ENCODE measurements at regions not wholly inside any gene's neighbourhood (a gene's known extent, or its start where the extent isn't known, plus 50 kb on each side); places are given as distances from the start of the nearest gene placed in this dataset.

- WGBS (ENCODE audit: low lambda C conversion rate, missing lambda C conversion rate): 84% methylated on average over 3 of the region's 3 CpGs
- H3K27ac ChIP-seq: no peak overlapping the region
- H3K27me3 ChIP-seq: peaks cover 28% of the 10 kb centered on the region
- no peak for TF ChIP-seq CTCF (IDR thresholded peaks at IDR 0.05; ENCODE audit: poor library complexity)
- H4K20me1 ChIP-seq (ENCODE audit: insufficient read depth, poor library complexity, severe bottlenecking): no peaks in the 10 kb centered on the region
- no peaks in the 10 kb centered on the region for H3K9me2 ChIP-seq (replicated peaks; ENCODE audit: insufficient read depth)
- no peak overlapping the region for H3K4me3 ChIP-seq
- H3K79me2 ChIP-seq: no peaks in the 10 kb centered on the region
- no peak overlapping the region for H2AFZ ChIP-seq
- no peak for DNase-seq (ENCODE audit: low spot score)
- no peaks in the 10 kb centered on the region for H3K9me3 ChIP-seq (ENCODE audit: low read depth)
- no peak overlapping the region for H3K4me2 ChIP-seq
- no peaks in the 10 kb centered on the region for H3K36me3 ChIP-seq (replicated peaks; ENCODE audit: insufficient read depth, low read depth)
- H3K4me1 ChIP-seq (ENCODE audit: insufficient read depth): no peaks in the 10 kb centered on the region
These were observed 189.2 kb downstream of the TBXT start for GRCh38 chr6:165978476-165978875.

- Histone ChIP-seq H3K36me3 (replicated peaks; ENCODE audit: insufficient read depth, low read depth) (no peaks in the 10 kb centered on the region), H3K9me3 (ENCODE audit: low read depth) (no peaks in the 10 kb centered on the region), H3K27me3 (peaks cover 17% of the 10 kb centered on the region), H3K27ac (no peak overlapping the region), H3K4me2 (no peak overlapping the region), H3K79me2 (no peaks in the 10 kb centered on the region), H4K20me1 (ENCODE audit: insufficient read depth, poor library complexity, severe bottlenecking) (no peaks in the 10 kb centered on the region), H2AFZ (no peak overlapping the region), H3K4me3 (no peak overlapping the region), H3K4me1 (ENCODE audit: insufficient read depth) (no peaks in the 10 kb centered on the region), H3K9me2 (replicated peaks; ENCODE audit: insufficient read depth) (no peaks in the 10 kb centered on the region)
- 60% methylated on average over 7 of the region's 7 CpGs for WGBS (ENCODE audit: low lambda C conversion rate, missing lambda C conversion rate)
- no peak for DNase-seq (ENCODE audit: low spot score)
- TF ChIP-seq EZH2phosphoT487 (IDR thresholded peaks at IDR 0.05; ENCODE audit: low read depth, severe bottlenecking, unreplicated experiment) (no peak), CTCF (IDR thresholded peaks at IDR 0.05; ENCODE audit: poor library complexity) (no peak), EZH2 (IDR thresholded peaks at IDR 0.05; ENCODE audit: borderline replicate concordance) (no peak)
These were observed 191.0 kb downstream of the TBXT start for GRCh38 chr6:165976684-165977083.

- H3K4me2 ChIP-seq: no peak overlapping the region
These were observed 192.8 kb downstream of the TBXT start for GRCh38 chr6:165974817-165975216.

GRCh38 chr6:165973473-165973872 is 194.2 kb downstream of the TBXT start:
- TF ChIP-seq CTCF (IDR thresholded peaks at IDR 0.05; ENCODE audit: poor library complexity) (no peak), EZH2phosphoT487 (IDR thresholded peaks at IDR 0.05; ENCODE audit: low read depth, severe bottlenecking, unreplicated experiment) (no peak), EZH2 (IDR thresholded peaks at IDR 0.05; ENCODE audit: borderline replicate concordance) (no peak)
- Histone ChIP-seq H3K9me2 (replicated peaks; ENCODE audit: insufficient read depth) (no peaks in the 10 kb centered on the region), H4K20me1 (ENCODE audit: insufficient read depth, poor library complexity, severe bottlenecking) (no peaks in the 10 kb centered on the region), H3K27me3 (peaks cover 9% of the 10 kb centered on the region), H3K27ac (no peak overlapping the region), H3K4me2 (no peak overlapping the region), H3K4me1 (ENCODE audit: insufficient read depth) (no peaks in the 10 kb centered on the region), H3K79me2 (no peaks in the 10 kb centered on the region), H3K9me3 (ENCODE audit: low read depth) (no peaks in the 10 kb centered on the region), H3K4me3 (no peak overlapping the region), H2AFZ (no peak overlapping the region), H3K36me3 (replicated peaks; ENCODE audit: insufficient read depth, low read depth) (no peaks in the 10 kb centered on the region)
- WGBS (ENCODE audit: low lambda C conversion rate, missing lambda C conversion rate): 86% methylated on average over 7 of the region's 7 CpGs
- DNase-seq (ENCODE audit: low spot score): no peak

More at GRCh38 chr6:165974817-165975216, 192.8 kb downstream of the TBXT start:
- H3K4me3 ChIP-seq: no peak overlapping the region
- H3K79me2 ChIP-seq: no peaks in the 10 kb centered on the region
- H2AFZ ChIP-seq: no peak overlapping the region
- peaks cover 12% of the 10 kb centered on the region for H3K27me3 ChIP-seq
- no peak for TF ChIP-seq EZH2phosphoT487 (IDR thresholded peaks at IDR 0.05; ENCODE audit: low read depth, severe bottlenecking, unreplicated experiment)
- no peak for TF ChIP-seq EZH2 (IDR thresholded peaks at IDR 0.05; ENCODE audit: borderline replicate concordance)
- no peak for DNase-seq (ENCODE audit: low spot score)
- no peaks in the 10 kb centered on the region for H3K9me3 ChIP-seq (ENCODE audit: low read depth)
- no peak overlapping the region for H3K27ac ChIP-seq
- H4K20me1 ChIP-seq (ENCODE audit: insufficient read depth, poor library complexity, severe bottlenecking): no peaks in the 10 kb centered on the region
- H3K9me2 ChIP-seq (replicated peaks; ENCODE audit: insufficient read depth): no peaks in the 10 kb centered on the region
- no peaks in the 10 kb centered on the region for H3K36me3 ChIP-seq (replicated peaks; ENCODE audit: insufficient read depth, low read depth)
- WGBS (ENCODE audit: low lambda C conversion rate, missing lambda C conversion rate): 67% methylated on average over 7 of the region's 7 CpGs
- no peaks in the 10 kb centered on the region for H3K4me1 ChIP-seq (ENCODE audit: insufficient read depth)

Data from hepatocyte (in vitro differentiated cells).